Activated T-cell treated with anti-CD3 and anti-CD28 coated beads, Interleukin-2, amount 50 U/mL, for 48 hours (primary cell): ENCODE measurements at regions not wholly inside any gene's neighbourhood (a gene's known extent, or its start where the extent isn't known, plus 50 kb on each side); places are given as distances from the start of the nearest gene placed in this dataset.

Experiments used
- DNase-seq, 2 experiments: peaks; one replicate each; pipeline ENCODE4 v3.0.0-alpha.2; 2020

DNA sequence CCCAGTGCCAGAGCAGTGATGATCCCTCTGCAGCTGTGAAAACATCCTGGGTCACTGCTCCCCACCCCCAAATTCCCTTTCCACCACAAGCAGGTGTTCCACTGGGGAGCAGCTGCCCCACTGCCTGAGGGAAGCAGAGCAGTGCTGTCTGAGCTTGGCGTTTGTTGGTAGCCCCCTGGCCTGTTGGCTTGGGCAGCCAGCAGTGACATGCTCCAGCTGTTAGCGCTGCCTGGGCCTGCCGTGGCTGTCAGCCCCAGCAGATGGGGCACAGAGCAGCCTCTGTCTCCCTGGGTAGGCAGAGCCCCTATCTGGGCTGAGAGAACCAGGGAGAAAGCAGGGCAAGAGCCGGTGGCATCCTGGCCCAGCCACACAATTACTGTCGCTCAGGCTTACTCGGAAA, 247.7 kb downstream of the GLI2 start:
- no peak for DNase-seq

DNA sequence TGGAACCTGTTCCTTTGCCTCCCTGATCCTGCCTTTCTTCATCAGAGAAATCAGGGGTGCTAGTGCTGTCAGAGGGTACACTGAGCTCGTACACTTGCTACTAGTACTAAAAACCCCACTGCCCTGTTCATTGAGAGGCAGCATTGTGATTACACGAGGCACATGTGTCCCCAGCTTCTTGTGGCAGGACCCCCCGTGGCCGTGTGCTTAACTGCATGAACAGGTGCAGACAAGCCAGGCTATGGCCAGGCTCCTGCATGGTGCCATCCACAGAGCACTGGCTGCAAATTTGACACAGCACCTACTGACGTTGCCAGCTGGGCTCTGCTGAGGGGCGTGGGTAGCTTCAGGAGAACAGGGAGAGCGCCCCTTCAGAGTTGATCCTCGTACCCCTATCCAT, 248.4 kb downstream of the GLI2 start:
- DNase-seq: no peak

DNA sequence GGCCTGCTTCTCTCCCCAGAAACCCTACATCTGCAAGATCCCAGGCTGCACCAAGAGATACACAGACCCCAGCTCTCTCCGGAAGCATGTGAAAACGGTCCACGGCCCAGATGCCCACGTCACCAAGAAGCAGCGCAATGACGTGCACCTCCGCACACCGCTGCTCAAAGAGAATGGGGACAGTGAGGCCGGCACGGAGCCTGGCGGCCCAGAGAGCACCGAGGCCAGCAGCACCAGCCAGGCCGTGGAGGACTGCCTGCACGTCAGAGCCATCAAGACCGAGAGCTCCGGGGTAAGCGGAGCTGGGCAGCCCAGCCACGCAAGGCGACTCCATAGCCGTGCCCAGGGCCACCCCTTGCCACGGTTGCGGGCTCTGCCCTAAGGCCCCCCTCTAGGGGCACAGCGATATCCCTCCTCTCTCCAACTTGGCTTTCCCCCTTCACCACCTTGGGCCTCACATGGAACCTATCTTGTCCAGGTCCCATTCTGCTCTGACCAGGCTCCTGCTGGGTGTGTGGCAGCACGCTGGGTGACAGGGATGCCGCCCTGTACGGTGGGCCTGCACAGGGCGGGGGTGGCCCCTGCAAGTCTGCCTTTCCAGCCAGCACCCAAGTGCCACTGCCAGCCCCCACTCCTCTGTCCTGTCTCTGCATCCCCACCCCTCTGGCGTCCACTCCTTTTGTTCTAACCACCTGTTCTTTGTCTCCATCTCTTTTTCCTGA, 248.9 kb downstream of the GLI2 start:
- DNase-seq: no peak

DNA sequence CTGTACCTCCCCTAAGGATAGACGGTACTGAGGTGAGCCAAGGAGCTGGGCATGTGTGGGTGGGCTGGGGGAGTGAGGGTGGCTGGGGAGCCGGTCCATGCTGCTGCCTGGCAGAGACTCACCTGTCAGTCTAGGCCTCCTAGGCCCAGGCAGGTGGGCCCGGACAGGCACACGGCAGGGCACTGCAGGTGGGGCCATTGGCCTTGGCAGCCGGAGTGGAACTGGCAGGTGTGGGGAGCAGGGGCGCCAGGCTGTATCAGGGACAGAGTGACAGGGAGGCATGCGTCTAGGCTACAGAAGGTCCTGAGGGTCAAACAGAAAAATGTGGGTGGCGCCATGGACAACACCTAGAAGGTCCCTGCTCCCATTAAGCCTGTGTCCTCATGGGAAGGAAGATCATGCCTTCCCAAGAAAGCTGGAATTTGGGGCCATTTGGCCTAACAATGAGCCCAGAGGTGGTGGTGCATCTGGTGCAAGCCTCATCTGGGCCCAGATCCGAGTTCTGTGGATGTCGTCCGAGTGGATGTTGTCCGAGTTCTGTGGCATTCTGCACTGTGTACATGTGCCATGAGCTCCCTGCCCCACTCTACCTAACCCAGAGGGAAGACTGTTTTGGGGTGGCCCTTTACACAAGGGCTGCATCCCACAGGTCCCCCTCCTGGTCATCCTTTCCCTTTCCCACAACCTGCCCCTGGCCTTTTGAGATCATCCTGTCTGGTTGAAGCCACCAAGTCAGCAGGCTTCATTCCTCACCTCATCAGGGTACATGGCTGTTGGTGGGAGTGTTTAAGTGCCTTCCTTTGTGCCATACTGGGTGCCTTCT, 249.7 kb downstream of the GLI2 start:
- DNase-seq: no peak

DNA sequence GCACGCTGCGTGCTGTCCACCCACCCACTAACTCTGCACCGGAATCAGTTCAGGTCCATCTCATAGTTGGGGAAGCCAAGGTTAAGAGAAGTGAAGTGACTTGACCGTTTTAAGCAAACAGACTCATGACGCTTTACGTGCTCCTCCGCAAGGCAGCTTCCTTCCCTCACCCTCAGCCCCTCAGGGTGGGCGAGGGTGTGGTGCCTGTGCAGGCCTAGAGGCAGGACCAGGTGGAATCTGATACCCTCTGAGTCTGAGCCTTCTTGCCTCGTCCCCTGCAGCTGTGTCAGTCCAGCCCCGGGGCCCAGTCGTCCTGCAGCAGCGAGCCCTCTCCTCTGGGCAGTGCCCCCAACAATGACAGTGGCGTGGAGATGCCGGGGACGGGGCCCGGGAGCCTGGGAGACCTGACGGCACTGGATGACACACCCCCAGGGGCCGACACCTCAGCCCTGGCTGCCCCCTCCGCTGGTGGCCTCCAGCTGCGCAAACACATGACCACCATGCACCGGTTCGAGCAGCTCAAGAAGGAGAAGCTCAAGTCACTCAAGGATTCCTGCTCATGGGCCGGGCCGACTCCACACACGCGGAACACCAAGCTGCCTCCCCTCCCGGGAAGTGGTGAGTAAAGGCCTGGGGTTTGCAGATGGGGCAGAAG, 250.5 kb downstream of the GLI2 start:
- DNase-seq: no peak

DNA sequence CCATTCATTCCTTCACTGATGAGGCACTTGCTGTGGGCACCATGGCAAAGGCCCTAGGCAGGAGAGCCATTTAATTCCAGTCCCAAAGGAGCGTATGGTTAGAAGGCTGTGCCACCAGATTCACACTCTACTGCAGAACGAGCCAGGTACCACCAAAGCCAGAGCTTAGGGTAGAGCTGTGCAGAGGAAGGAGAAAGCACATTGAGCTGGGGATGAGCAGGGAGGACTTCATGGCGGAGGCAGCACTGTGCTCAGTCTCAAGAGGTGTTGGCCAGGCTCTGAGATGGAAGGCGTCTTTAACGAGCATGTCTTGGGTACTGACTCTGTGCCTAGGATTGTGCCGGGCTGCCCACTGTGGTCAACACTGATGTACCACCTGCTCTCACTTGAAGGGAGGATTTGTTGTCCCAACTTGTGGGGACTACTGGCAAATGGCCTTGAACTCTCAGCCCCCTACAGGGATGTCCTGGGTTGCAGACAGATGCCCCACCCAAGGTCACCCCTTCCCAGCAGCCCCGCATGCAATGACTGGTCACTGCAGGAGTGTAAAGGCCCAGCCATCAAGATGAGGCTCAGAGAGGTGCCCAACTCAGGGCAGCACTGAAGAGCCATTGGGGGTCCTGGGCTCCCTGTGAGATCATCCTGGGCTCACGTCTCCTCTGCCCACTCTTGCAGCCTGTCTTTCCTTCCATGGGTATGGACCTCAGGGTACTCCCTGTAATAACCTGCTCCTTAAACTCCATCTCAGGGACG, 251.4 kb downstream of the GLI2 start:
- DNase-seq: no peak

DNA sequence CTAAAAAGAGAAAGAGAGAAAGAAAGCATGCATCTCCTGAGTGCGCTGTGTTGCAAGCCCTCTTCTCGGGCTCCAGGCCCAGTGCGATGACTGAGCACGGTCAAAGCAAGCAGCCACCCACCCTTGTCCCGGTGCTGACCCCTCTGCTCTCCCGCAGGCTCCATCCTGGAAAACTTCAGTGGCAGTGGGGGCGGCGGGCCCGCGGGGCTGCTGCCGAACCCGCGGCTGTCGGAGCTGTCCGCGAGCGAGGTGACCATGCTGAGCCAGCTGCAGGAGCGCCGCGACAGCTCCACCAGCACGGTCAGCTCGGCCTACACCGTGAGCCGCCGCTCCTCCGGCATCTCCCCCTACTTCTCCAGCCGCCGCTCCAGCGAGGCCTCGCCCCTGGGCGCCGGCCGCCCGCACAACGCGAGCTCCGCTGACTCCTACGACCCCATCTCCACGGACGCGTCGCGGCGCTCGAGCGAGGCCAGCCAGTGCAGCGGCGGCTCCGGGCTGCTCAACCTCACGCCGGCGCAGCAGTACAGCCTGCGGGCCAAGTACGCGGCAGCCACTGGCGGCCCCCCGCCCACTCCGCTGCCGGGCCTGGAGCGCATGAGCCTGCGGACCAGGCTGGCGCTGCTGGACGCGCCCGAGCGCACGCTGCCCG, 252.5 kb downstream of the GLI2 start:
- no peak for DNase-seq

DNA sequence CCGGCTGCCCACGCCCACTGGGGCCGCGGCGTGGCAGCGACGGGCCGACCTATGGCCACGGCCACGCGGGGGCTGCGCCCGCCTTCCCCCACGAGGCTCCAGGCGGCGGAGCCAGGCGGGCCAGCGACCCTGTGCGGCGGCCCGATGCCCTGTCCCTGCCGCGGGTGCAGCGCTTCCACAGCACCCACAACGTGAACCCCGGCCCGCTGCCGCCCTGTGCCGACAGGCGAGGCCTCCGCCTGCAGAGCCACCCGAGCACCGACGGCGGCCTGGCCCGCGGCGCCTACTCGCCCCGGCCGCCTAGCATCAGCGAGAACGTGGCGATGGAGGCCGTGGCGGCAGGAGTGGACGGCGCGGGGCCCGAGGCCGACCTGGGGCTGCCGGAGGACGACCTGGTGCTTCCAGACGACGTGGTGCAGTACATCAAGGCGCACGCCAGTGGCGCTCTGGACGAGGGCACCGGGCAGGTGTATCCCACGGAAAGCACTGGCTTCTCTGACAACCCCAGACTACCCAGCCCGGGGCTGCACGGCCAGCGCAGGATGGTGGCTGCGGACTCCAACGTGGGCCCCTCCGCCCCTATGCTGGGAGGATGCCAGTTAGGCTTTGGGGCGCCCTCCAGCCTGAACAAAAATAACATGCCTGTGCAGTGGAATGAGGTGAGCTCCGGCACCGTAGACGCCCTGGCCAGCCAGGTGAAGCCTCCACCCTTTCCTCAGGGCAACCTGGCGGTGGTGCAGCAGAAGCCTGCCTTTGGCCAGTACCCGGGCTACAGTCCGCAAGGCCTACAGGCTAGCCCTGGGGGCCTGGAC, 253.2 kb downstream of the GLI2 start:
- no peak for DNase-seq

DNA sequence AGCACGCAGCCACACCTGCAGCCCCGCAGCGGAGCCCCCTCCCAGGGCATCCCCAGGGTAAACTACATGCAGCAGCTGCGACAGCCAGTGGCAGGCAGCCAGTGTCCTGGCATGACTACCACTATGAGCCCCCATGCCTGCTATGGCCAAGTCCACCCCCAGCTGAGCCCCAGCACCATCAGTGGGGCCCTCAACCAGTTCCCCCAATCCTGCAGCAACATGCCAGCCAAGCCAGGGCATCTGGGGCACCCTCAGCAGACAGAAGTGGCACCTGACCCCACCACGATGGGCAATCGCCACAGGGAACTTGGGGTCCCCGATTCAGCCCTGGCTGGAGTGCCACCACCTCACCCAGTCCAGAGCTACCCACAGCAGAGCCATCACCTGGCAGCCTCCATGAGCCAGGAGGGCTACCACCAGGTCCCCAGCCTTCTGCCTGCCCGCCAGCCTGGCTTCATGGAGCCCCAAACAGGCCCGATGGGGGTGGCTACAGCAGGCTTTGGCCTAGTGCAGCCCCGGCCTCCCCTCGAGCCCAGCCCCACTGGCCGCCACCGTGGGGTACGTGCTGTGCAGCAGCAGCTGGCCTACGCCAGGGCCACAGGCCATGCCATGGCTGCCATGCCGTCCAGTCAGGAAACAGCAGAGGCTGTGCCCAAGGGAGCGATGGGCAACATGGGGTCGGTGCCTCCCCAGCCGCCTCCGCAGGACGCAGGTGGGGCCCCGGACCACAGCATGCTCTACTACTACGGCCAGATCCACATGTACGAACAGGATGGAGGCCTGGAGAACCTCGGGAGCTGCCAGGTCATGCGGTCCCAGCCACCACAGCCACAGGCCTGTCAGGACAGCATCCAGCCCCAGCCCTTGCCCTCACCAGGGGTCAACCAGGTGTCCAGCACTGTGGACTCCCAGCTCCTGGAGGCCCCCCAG, 254.1 kb downstream of the GLI2 start:
- peak in 1 of 2 experiments; percentile 4 for DNase-seq

DNA sequence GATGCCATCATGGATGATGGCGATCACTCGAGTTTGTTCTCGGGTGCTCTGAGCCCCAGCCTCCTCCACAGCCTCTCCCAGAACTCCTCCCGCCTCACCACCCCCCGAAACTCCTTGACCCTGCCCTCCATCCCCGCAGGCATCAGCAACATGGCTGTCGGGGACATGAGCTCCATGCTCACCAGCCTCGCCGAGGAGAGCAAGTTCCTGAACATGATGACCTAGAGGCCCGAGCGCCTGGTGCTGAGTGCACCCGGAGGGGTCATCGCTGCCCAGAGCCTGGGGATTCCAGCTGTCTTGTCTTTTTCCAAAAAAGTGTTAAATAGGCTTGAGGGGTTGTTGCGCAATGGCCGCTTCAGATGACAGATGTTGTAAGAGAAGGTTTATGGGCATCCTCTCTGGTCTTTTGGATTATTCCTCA, 254.8 kb downstream of the GLI2 start:
- peak in 1 of 2 experiments; percentile 7 for DNase-seq

DNA sequence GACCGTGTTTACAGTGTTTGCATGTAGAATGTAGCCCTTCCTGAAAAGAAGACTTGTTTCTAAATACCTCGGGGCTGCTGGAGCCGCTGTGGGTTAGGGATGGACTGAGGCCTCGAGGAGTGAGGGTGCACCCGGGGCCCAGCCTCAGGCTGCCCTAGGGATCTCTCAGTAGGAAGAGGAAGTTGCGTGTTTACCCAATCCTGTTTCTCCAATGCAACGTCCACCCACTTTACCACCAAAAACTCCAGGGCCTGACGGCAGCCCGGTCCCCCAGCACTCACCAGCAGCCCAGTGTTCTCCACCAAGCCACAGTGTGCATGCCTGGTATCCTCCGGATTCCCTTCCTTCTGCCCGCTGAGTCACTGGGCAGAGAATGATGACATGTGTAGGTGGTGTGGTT, 255.8 kb downstream of the GLI2 start:
- DNase-seq: no peak

DNA sequence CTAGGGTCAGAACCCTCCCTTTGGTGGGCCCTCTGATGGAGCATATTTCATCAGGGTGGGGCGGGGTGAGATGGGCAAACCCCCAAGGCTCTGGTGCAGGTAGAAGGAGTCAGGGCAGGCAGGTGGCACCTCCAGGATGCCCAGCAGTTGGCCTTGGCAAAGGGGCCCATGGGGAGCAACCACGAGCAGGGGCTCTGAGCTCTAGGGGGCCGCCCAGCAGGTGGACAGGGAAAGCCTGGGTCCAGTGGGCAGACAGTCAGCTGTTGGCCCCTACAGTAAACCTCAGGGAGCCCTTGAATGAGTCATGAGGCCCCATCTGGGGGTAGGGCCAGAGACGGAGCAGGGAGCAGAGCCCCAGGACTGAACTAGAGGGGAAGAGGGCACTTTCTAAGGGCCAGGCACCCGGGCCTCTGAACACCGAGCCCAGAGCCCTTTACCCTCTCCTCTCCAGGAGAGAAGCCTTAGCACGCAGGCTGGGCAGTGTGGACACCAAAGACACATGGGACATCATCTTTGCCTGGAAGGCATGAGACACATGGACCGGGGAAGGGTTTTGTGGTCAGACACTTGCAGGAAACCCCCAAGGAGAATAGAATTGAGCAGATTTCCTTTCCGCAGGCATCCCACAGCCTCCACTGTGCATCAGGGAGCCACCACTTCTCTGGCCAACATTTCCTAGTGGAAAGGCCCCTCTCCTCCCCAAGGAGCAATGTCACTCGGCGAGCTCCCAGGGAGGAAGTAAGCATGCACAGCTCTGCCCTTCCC, 257.3 kb downstream of the GLI2 start:
- DNase-seq: peak in 1 of 2 experiments; percentile 4

DNA sequence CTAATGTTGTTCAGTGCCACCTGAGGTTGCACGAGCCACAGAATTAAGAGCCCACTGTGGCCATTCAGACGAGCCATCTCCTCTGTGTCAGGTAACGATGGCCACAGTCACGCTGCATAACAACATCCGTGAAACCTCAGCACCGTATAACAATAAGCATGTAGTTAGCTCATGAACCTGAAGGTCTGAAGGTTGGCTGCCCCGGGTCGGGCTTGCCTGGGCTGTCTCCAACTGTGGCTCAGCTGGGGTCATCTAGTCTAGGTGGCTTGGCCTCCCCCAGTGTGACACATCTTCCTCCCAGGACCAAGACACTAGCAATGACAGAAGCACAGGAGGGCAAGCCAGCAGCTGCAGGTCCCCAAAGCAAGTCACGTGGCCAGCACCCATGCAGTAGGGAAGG, 258.0 kb downstream of the GLI2 start:
- no peak for DNase-seq

DNA sequence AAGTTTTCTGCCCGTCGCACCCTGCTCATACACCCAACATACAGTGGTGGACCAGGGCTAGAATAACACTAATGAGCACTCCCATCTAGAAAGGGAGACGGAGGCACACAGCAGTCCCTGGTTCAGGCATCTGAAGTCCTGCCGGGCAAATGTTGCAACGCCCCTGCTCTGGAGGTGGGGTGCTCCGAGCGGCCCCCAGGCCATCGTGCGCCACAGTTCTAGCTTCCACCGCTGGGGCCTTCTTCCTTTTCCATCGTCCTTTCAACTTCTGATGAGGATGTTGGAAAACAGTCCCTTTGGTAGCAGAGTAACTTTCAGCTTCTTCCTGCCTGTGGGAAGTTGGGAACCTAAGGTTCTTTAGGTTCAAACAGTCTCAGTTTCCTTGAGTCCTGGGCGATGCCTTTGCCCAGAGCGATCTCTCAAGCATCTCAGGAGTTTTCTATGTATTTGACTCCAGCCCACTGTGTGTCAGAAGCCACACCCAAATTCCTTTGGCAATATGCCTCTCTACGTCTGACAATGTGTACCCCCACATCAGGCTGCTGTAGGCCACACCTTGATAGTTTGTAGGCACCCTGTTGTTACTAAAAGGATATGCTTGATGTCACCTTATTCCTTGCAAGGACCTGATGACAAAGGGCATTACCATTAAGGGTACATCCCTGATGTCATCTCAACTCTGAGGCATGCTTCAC, 258.8 kb downstream of the GLI2 start:
- DNase-seq: peak in 1 of 2 experiments; percentile 0

DNA sequence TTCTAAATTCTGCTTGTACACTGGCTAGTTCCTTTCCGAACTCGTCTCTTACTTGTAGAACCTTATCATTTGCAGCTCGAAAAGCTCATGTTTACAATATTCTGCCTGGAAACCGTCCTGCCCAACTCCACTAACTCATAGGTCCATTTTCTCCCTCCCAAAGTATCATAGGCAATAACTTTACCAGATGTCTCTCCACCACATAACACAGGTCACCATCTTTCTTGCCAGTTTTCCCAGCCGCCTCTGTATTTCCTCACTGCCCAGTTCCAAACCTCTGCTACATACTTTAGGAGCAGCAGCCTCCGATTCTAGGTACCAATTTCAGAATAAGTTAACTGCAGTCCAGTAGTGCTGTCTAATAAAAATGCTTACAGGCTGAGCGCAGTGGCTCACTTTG, 259.5 kb downstream of the GLI2 start:
- DNase-seq: no peak

DNA sequence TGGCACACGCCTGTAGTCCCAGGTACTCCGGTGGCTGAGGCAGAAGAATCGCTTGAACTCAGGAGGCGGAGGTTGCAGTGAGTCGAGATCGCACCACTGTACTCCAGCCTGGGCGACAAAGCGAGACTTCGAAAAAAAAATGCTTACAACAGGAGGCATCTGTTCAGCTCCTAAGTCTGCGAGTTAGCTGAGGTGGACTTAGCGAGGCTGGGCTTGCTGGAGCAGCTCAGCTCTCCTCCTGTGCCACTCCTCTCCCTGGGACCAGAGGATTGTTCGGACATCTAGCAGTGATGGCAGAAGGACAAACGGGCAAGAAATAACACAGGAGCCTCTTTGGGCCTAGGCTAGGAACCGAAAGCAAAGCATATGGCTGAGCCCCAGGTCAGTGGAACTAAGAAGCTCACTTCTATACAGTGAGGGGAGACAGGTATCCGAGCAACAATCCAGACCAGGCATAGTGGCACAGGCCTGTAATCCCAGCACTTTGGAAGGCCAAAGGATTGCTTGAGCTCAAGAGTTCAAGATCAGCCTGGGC, 260.1 kb downstream of the GLI2 start:
- DNase-seq: no peak

DNA sequence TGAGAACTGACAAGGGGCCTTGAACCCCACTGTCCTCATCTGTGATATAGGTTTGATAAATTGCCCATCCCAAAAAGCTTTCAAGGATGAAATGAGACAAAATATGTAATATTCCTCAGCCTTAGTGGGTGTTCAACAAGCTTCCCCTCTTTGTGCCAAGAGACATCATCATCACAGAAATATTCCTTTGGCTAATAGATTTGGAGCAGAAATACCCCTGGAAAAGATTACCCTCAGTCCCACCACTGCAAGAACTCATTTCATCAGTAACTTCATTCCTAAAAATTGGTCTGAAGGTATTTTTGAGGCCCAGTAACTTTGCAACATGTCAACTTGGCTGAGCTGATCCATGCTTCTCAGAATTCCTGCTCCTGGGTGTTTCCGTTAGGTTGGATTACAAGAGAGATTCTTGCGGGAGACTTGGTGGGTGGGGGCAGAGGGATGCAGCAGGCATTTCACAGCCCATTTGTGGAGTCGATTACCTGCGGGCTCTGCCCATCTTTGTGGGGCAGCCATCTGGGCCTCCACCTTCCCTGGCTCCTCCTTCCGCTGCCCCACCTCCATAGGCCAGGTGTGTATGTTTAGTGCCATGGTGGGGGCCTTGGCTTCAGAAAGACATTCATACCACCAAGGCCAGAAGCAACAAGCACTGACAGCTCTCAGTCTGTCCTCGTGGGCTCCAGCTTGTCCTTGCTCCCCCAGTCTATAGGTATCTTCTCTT, 263.9 kb downstream of the GLI2 start:
- no peak for DNase-seq

DNA sequence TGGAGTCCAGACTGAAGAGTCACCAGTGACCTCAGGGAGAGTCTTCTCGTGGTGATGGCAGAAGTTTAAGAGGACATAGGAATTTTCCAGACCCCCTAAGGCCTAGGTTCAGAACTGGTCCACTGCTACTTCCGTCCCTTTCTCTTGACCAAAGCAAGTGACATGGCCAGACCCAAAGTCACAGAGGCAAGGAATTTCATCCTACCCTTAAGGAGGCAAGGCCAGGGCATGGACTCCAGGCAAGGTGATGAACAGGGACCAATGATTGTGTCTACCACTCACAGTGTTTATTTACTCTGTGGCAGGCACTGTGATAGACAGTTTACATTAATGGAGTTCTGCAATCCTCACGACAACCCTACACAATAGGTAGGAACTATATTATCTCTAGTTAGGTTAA, 265.1 kb downstream of the GLI2 start:
- no peak for DNase-seq
